ENCODE measurements at regions not wholly inside any gene's neighbourhood (a gene's known extent, or its start where the extent isn't known, plus 50 kb on each side); places are given as distances from the start of the nearest gene placed in this dataset.

GRCh38 chr10:52379287-52379686, 65.2 kb downstream of the DKK1 start:
- TF ChIP-seq, protein P1, sequence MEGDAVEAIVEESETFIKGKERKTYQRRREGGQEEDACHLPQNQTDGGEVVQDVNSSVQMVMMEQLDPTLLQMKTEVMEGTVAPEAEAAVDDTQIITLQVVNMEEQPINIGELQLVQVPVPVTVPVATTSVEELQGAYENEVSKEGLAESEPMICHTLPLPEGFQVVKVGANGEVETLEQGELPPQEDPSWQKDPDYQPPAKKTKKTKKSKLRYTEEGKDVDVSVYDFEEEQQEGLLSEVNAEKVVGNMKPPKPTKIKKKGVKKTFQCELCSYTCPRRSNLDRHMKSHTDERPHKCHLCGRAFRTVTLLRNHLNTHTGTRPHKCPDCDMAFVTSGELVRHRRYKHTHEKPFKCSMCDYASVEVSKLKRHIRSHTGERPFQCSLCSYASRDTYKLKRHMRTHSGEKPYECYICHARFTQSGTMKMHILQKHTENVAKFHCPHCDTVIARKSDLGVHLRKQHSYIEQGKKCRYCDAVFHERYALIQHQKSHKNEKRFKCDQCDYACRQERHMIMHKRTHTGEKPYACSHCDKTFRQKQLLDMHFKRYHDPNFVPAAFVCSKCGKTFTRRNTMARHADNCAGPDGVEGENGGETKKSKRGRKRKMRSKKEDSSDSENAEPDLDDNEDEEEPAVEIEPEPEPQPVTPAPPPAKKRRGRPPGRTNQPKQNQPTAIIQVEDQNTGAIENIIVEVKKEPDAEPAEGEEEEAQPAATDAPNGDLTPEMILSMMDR (IDR thresholded peaks at IDR 0.05; ENCODE audit: extremely low read depth in 1 of 2, insufficient read depth in 1 of 2, low read depth in 1 of 2, low read length in 2 of 2) = no peak
- TF ChIP-seq MAX (IDR thresholded peaks at IDR 0.05; ENCODE audit: insufficient read depth, insufficient read length) (no peak), POLR2A (IDR thresholded peaks at IDR 0.05; ENCODE audit: low read depth, low read length) (no peak), MYC (IDR thresholded peaks at IDR 0.05; ENCODE audit: low read depth, low read length) (no peak), EZH2 (IDR thresholded peaks at IDR 0.05; ENCODE audit: borderline replicate concordance, low read depth, low read length, severe bottlenecking) (no peak), POLR2AphosphoS5 (IDR thresholded peaks at IDR 0.05; ENCODE audit: insufficient read depth, low read depth, low read length) (no peak), JUN (IDR thresholded peaks at IDR 0.05; ENCODE audit: borderline replicate concordance, insufficient read depth, insufficient read length, low read depth) (no peak)
